Glutamatergic neuron (in vitro differentiated cells): ENCODE measurements at regions not wholly inside any gene's neighbourhood (a gene's known extent, or its start where the extent isn't known, plus 50 kb on each side); places are given as distances from the start of the nearest gene placed in this dataset.

Source experiments
- DNase-seq: peaks from one replicate; pipeline ENCODE4 v3.0.0; 2022
- H3K27ac Mint-ChIP-seq: one replicate; pipeline ENCODE4 v1.8.0; 2020; ENCODE audit warnings: mild to moderate bottlenecking, mixed read lengths, inconsistent platforms; ENCODE audit not compliant: unreplicated experiment
- H3K27me3 Mint-ChIP-seq: one replicate; pipeline ENCODE4 v1.8.0; 2020; ENCODE audit warnings: mild to moderate bottlenecking, moderate library complexity, mixed read lengths, inconsistent platforms; ENCODE audit not compliant: unreplicated experiment
- H3K36me3 Mint-ChIP-seq: one replicate; pipeline ENCODE4 v1.8.0; 2020; ENCODE audit warnings: mild to moderate bottlenecking, mixed read lengths, inconsistent platforms; ENCODE audit not compliant: unreplicated experiment
- H3K4me1 Mint-ChIP-seq: one replicate; pipeline ENCODE4 v1.8.0; 2020; ENCODE audit warnings: mild to moderate bottlenecking, low read depth, mixed read lengths, inconsistent platforms; ENCODE audit not compliant: unreplicated experiment
- H3K4me3 Mint-ChIP-seq: one replicate; pipeline ENCODE4 v1.8.0; 2020; ENCODE audit warnings: mild to moderate bottlenecking, mixed read lengths, inconsistent platforms; ENCODE audit not compliant: unreplicated experiment
- H3K9me3 Mint-ChIP-seq: one replicate; pipeline ENCODE4 v1.8.0; 2020; ENCODE audit warnings: mild to moderate bottlenecking, moderate library complexity, mixed read lengths, inconsistent platforms; ENCODE audit not compliant: unreplicated experiment
- TF ChIP-seq, protein P1 (sequence below): fragments of 200-600 bp; sonication (generic); IDR thresholded peaks from one replicate; pipeline ENCODE4 v1.5.0; 2021; ENCODE audit not compliant: partially characterized antibody, unreplicated experiment

- no peaks in the 10 kb centered on the region for H3K4me1 Mint-ChIP-seq
- no peak for DNase-seq
- no peak overlapping the region for H3K4me3 Mint-ChIP-seq
- no peaks in the 10 kb centered on the region for H3K36me3 Mint-ChIP-seq
- no peaks in the 10 kb centered on the region for H3K9me3 Mint-ChIP-seq
- TF ChIP-seq, protein P1, sequence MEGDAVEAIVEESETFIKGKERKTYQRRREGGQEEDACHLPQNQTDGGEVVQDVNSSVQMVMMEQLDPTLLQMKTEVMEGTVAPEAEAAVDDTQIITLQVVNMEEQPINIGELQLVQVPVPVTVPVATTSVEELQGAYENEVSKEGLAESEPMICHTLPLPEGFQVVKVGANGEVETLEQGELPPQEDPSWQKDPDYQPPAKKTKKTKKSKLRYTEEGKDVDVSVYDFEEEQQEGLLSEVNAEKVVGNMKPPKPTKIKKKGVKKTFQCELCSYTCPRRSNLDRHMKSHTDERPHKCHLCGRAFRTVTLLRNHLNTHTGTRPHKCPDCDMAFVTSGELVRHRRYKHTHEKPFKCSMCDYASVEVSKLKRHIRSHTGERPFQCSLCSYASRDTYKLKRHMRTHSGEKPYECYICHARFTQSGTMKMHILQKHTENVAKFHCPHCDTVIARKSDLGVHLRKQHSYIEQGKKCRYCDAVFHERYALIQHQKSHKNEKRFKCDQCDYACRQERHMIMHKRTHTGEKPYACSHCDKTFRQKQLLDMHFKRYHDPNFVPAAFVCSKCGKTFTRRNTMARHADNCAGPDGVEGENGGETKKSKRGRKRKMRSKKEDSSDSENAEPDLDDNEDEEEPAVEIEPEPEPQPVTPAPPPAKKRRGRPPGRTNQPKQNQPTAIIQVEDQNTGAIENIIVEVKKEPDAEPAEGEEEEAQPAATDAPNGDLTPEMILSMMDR: no peak
- H3K27ac Mint-ChIP-seq: no peak overlapping the region
- H3K27me3 Mint-ChIP-seq: peaks cover 2% of the 10 kb centered on the region
Measured at GRCh38 chr2:80889009-80889408, 584.5 kb upstream of the LRRTM1 start.

DNA sequence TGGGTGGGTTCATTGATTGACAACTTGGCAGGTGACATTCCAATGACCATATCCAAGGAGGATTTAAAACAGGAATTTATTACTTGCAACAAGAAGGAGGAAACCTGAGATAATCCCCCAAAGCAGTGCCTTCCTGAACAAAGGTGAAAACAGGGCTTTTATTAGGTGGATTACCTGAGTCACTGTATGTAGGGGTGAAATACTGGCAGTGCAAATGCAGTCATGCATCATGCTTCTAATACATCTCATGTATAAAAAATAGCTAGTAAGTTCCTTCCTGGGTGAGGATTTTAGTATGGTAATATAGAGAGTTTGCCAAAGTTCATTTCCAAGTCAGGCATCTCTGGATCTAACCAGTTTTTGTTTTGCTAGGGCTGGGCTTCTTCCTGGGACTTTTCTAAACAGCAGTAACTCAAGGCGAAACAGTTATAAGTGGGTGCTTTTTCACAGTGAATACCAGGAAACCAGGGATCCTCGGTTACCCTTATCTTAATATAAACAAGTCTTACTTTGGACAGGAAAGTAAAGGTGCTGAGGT lies 583.4 kb upstream of the LRRTM1 start:
- no peaks in the 10 kb centered on the region for H3K4me1 Mint-ChIP-seq
- DNase-seq: no peak
- no peak overlapping the region for H3K27ac Mint-ChIP-seq
- TF ChIP-seq, protein P1: no peak
- H3K4me3 Mint-ChIP-seq: no peak overlapping the region
- no peaks in the 10 kb centered on the region for H3K9me3 Mint-ChIP-seq
- H3K27me3 Mint-ChIP-seq: peaks cover 2% of the 10 kb centered on the region
- H3K36me3 Mint-ChIP-seq: no peaks in the 10 kb centered on the region

DNA sequence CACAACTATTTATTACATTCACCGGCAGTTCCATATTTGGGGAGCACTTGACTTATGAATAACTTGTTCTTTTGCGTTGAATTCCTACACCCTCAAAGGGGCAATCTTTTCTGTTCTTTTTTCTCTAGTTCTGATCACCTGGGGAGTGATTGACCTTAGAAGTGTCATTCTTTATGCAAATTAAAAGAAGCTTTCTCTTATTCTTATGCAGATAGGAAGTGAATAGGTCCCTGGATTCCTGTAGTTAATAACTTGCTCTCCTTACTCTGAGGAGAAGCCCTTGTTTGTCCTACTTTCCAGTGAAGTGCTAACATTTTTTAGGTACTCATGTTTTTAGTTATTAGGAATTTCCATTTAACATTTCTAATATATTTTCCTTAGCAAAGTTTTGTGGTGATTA lies 569.8 kb upstream of the LRRTM1 start:
- Mint-ChIP-seq H3K9me3 (peaks cover 3% of the 10 kb centered on the region), H3K4me3 (no peak overlapping the region), H3K27me3 (no peaks in the 10 kb centered on the region), H3K36me3 (no peaks in the 10 kb centered on the region), H3K27ac (no peak overlapping the region), H3K4me1 (no peaks in the 10 kb centered on the region)
- no peak for DNase-seq
- TF ChIP-seq, protein P1: no peak

GRCh38 chr2:80869858-80870438 lies 565.4 kb upstream of the LRRTM1 start:
- no peak overlapping the region for H3K27ac Mint-ChIP-seq
- H3K4me3 Mint-ChIP-seq: no peak overlapping the region
- no peaks in the 10 kb centered on the region for H3K4me1 Mint-ChIP-seq
- DNase-seq: no peak
- no peaks in the 10 kb centered on the region for H3K27me3 Mint-ChIP-seq
- TF ChIP-seq, protein P1: no peak
- peaks cover 1% of the 10 kb centered on the region for H3K9me3 Mint-ChIP-seq
- no peaks in the 10 kb centered on the region for H3K36me3 Mint-ChIP-seq

DNA sequence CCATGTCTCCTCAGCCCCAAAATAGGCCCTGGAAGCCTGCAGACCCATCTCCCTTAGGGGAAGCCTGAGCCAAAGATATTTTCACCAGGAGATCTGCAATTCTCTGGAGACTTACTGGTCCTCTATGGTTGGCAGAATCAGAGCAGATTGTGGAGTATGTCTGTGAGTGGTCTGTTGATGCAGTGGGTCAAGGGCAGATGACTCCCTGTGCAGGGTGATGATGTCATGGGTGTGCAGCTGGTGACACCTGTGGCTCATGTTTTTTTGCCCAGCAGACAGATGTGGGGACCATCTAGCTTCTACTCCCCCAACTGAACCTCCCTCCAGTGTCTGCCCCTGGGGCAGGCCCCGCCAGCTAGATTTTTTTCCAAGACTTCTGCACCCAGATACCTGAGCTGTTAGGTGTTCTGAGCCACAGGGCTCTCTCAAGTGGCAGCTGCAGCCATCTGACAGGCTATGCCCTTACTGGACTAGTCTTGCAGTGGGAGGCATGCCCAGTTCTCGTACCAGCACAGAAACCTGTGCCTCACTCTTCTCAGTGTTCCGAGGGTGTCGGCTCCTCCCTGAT lies 558.7 kb upstream of the LRRTM1 start:
- TF ChIP-seq, protein P1: no peak
- Mint-ChIP-seq H3K36me3 (no peaks in the 10 kb centered on the region), H3K4me1 (peaks cover 6% of the 10 kb centered on the region), H3K9me3 (peaks cover 7% of the 10 kb centered on the region), H3K4me3 (no peak overlapping the region), H3K27ac (peak overlapping the region; percentile 78), H3K27me3 (peaks cover 4% of the 10 kb centered on the region)
- DNase-seq: peak; percentile 31
